Activated naive CD4-positive, alpha-beta T cell treated with anti-CD3 and anti-CD28 coated beads for 36 hours (primary cell): ENCODE measurements at regions not wholly inside any gene's neighbourhood (a gene's known extent, or its start where the extent isn't known, plus 50 kb on each side); places are given as distances from the start of the nearest gene placed in this dataset.

Experiments
- CTCF ChIA-PET: fragments of 350-600 bp; sonication (Branson Sonifier 250); formaldehyde crosslinking; loops from one replicate; lab custom pipeline; 2021; ENCODE audit warnings: antibody characterized with exemption; lab: Charles Lee
- DNase-seq: peaks from one replicate; pipeline ENCODE4 v3.0.0-alpha.2; 2020
- H3K27ac Mint-ChIP-seq: one replicate; pipeline ENCODE4 v1.8.0; 2021; ENCODE audit warnings: mild to moderate bottlenecking, mixed read lengths
- H3K27me3 Mint-ChIP-seq: one replicate; pipeline ENCODE4 v1.8.0; 2021; ENCODE audit warnings: low read depth, mixed read lengths
- H3K36me3 Mint-ChIP-seq: one replicate; pipeline ENCODE4 v1.8.0; 2021; ENCODE audit warnings: low read depth, mixed read lengths
- H3K4me1 Mint-ChIP-seq: one replicate; pipeline ENCODE4 v1.8.0; 2021; ENCODE audit warnings: low read depth, mixed read lengths
- H3K4me3 Mint-ChIP-seq: one replicate; pipeline ENCODE4 v1.8.0; 2021; ENCODE audit warnings: mild to moderate bottlenecking, moderate library complexity, mixed read lengths
- H3K9me3 Mint-ChIP-seq: one replicate; pipeline ENCODE4 v1.8.0; 2021; ENCODE audit warnings: mixed read lengths
- intact Hi-C: fragments of 100-400 bp; cut with micrococcal nuclease; formaldehyde crosslinking; loops from one replicate; pipeline ENCODE4 v1.15.1; 2023

DNA sequence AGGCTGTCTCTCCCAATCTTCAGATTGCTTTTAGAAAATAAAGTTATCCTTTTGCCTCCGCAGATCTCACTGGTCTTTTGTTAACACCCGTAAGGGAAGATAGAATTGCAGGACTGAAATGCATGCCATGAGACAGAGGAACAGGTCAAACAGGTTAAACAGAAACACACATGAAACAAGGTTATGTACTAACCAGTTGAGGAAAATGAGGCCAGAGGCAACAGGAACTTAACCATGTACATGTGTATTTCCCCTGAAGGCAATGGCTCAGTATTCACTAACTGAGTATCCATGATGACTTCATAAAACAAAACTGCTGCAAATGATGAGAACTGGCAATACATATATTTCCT lies 169.1 kb upstream of the NSMCE3 start:
- DNase-seq: no peak
- Mint-ChIP-seq H3K4me1 (no peaks in the 10 kb centered on the region), H3K27ac (no peak overlapping the region), H3K4me3 (no peak overlapping the region), H3K9me3 (no peaks in the 10 kb centered on the region), H3K36me3 (no peaks in the 10 kb centered on the region), H3K27me3 (peaks cover 14% of the 10 kb centered on the region)
- CTCF ChIA-PET: no interaction called here
- intact Hi-C loops: no loop called here

DNA sequence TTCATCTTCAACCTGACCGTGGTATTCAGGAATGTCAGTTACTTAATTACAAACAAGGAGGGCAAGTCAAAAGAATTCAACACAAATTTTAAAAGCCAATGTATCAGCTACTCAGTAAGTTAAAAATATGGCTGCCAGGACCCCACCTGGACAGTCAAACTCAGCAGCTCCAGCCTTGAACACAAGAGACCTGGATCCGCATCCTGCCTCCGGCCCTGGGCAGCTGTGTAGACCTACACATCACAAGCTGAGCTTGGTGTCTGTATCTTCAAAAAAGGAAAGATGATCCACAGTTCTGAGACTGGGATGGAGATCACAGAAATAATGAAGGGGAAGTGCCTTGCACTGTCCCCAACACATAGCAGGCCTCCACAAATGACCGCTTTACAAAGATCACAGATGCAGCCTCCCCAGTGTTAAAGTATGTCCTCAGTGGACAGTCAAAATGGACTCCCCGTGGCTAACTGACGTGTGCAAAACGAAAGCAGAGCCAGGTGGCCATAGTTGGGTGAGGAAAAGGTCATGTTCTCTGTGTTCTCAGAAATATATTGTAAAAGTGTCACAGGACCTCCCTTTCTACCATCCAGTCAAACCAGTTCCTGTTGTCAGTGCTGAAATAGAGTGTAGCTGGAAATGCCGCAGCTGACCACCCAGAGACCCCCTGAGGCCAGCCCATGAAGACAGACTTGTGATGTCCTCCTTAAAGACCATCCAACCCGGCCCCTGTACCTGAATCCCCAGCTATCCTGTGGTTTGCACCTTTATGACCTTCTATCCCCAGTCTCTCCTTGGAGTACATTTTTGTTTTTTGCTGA lies 168.5 kb upstream of the NSMCE3 start:
- Mint-ChIP-seq H3K9me3 (no peaks in the 10 kb centered on the region), H3K36me3 (no peaks in the 10 kb centered on the region), H3K27me3 (peaks cover 12% of the 10 kb centered on the region), H3K4me1 (no peaks in the 10 kb centered on the region), H3K27ac (no peak overlapping the region), H3K4me3 (no peak overlapping the region)
- DNase-seq: no peak
- CTCF ChIA-PET: no interaction called here
- intact Hi-C loops: no loop called here

DNA sequence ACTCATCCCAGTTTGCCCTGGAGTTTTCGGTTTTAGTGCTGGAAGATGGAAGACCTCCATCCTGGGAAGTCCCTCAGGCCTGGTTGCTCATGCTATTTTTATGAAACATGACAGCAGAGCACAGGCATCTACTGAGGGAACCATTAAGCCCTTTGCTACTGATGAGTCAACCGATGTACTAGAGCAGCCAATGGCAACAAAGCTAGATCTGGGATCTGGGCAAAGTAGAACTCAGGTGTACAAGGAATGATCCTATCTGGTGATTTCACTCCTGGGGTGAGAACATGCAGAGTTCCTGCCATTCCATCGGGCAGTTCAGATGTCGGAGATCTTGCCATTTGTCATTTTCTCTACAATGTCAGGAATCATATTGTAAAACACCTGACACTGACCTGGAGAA lies 166.2 kb upstream of the NSMCE3 start:
- H3K27ac Mint-ChIP-seq: no peak overlapping the region
- CTCF ChIA-PET: no interaction called here

DNA sequence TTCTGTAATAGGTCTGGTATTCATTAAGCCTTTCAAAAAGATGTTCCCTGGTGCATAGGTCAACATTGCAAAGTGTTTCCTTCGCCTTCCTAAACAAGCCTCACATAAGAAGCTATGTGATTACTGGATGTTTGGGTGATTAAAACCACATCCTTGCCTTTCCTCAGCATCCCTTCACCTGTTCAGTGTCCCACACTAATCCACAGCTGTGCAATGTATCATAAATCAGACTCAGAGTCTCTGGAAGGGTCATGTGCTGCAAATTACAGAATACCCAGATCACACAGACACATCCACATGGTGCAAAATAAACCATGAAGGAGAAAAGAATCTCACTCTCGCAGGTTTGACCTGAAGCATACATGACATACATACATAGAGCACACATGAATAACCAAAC lies 164.7 kb upstream of the NSMCE3 start:
- H3K4me1 Mint-ChIP-seq: no peaks in the 10 kb centered on the region
- DNase-seq: no peak
- intact Hi-C loops: no loop called here
- no peaks in the 10 kb centered on the region for H3K9me3 Mint-ChIP-seq
- no peak overlapping the region for H3K4me3 Mint-ChIP-seq
- peaks cover 14% of the 10 kb centered on the region for H3K27me3 Mint-ChIP-seq
- H3K27ac Mint-ChIP-seq: no peak overlapping the region
- H3K36me3 Mint-ChIP-seq: no peaks in the 10 kb centered on the region
- CTCF ChIA-PET: no interaction called here

More for the DNA sequence above, 166.2 kb upstream of the NSMCE3 start:
- Mint-ChIP-seq H3K4me1 (no peaks in the 10 kb centered on the region), H3K4me3 (no peak overlapping the region), H3K36me3 (no peaks in the 10 kb centered on the region), H3K9me3 (no peaks in the 10 kb centered on the region), H3K27me3 (peaks cover 17% of the 10 kb centered on the region)
- DNase-seq: no peak
- intact Hi-C loops: no loop called here

DNA sequence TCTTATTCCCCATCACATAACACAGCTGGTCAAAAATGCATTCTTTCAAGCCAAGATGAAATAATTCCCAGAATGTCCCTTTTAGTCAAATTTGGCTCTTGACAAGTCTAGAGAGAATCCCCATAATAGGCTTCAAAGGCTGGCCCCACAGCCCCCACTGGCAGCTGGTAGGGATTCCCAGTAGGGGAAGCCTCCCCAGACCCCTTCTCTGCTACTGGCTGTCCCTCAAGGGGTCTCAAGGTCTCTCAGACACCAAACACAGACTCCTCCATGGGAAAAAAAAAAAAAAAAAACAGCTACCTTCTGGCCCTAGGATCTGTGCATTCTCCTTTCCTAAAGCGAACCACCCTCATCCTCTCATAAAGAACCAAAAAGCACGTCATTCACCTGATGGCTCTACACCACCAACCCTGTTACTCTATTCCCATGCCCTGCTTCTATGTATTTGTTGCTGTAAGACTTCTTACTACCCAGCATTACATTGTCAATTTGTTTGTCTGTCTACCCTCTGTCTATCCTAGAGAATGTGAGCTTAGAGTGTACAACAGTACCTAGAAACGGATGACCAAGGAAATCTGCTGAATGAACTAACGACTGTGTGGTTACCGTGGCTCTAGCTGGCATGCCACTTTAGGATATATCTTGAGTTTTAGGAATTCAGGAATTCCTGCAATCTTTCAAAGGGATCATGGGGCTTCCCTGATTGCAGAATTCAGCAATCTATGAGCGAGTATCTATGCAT lies 164.1 kb upstream of the NSMCE3 start:
- no peak overlapping the region for H3K27ac Mint-ChIP-seq
- no peaks in the 10 kb centered on the region for H3K9me3 Mint-ChIP-seq
- peaks cover 17% of the 10 kb centered on the region for H3K27me3 Mint-ChIP-seq
- intact Hi-C loops: no loop called here
- no peak for DNase-seq
- no peaks in the 10 kb centered on the region for H3K36me3 Mint-ChIP-seq
- H3K4me1 Mint-ChIP-seq: no peaks in the 10 kb centered on the region
- H3K4me3 Mint-ChIP-seq: no peak overlapping the region
- CTCF ChIA-PET: no interaction called here

DNA sequence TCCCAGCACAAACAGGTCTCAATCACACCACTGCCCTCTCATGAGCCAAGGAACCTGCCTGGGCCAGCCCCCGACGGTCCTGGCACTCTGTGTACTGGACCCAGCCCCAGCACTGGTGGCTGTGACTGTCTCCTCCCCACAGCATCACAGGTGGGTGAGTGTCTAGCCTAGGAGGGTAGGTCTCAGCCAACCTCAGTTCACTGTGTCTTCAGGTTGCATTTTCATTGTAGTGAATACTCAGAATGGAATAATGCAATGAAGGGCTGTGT lies 163.4 kb upstream of the NSMCE3 start:
- intact Hi-C loops: no loop called here
- no peak overlapping the region for H3K27ac Mint-ChIP-seq
- H3K4me3 Mint-ChIP-seq: no peak overlapping the region

DNA sequence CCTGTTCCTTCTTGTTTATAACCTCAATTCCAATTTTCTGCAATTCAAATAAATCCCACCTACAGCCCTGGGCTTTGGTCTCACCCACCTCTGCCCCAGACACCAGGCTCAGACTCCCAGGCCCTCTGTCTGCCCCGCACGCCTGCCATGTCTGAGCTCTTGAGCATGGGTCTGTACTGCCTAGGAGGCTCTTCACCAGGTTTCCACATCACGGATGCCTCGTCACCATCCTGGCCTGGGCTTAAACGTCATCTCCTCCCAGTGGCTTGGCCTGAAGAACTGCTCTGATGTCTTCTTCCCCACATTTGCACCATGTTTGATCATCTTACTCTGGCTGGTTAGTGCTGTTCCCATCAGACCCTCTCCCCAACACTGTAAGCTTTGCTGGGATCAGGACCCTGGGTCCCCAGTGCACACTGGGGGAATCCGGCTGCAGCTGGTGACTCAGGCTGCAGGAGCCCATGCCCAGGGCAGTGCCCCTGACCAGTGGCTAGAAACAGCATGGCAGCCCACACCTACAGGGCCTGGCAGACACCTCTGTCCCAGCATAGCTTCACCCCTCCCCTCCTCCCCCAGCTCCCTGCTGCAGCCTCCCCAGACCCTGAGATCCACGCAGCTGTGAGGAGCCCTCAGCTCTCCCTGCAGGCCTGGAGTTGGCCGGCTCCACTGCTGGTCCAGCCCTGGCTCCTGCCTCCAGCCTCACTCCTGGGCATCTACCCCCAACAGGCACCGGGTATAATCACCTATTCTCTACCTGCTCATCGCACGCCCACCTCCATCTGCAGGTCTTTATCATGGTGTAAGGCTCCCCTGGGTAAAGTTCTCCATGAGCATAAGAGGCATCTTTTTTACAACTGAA lies 162.8 kb upstream of the NSMCE3 start:
- CTCF ChIA-PET: no interaction called here
- intact Hi-C loops: no loop called here
- DNase-seq: no peak
- Mint-ChIP-seq H3K27ac (no peak overlapping the region), H3K4me3 (no peak overlapping the region), H3K36me3 (no peaks in the 10 kb centered on the region), H3K4me1 (no peaks in the 10 kb centered on the region), H3K27me3 (peaks cover 21% of the 10 kb centered on the region), H3K9me3 (no peaks in the 10 kb centered on the region)

More for the DNA sequence above, 163.4 kb upstream of the NSMCE3 start:
- peaks cover 17% of the 10 kb centered on the region for H3K27me3 Mint-ChIP-seq
- CTCF ChIA-PET: no interaction called here
- no peaks in the 10 kb centered on the region for H3K36me3 Mint-ChIP-seq
- no peaks in the 10 kb centered on the region for H3K9me3 Mint-ChIP-seq
- no peaks in the 10 kb centered on the region for H3K4me1 Mint-ChIP-seq
- DNase-seq: no peak

DNA sequence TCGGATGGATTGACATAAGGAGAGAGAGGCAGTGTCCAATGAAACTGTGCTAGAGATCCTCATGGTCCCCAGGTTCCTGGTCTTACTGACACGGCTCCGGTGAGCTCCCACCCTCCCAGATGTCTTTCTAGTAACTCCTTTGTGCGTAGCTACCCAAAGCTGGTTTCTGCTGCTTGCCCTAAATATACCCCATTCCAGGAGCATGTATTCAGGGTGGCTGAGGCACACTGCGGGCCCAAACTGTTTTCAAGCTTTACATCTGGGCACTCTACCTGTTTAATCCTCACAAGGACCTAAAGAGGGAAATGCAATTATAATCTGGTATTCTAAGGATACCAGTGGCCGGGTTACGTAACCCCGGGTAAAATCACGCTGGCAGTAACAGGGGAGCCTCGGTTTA lies 161.2 kb upstream of the NSMCE3 start:
- H3K9me3 Mint-ChIP-seq: no peaks in the 10 kb centered on the region
- no peak overlapping the region for H3K27ac Mint-ChIP-seq
- no peak overlapping the region for H3K4me3 Mint-ChIP-seq
- no peaks in the 10 kb centered on the region for H3K36me3 Mint-ChIP-seq
- CTCF ChIA-PET: no interaction called here
- intact Hi-C loops: no loop called here
- no peaks in the 10 kb centered on the region for H3K4me1 Mint-ChIP-seq
- peaks cover 26% of the 10 kb centered on the region for H3K27me3 Mint-ChIP-seq
- DNase-seq: no peak

DNA sequence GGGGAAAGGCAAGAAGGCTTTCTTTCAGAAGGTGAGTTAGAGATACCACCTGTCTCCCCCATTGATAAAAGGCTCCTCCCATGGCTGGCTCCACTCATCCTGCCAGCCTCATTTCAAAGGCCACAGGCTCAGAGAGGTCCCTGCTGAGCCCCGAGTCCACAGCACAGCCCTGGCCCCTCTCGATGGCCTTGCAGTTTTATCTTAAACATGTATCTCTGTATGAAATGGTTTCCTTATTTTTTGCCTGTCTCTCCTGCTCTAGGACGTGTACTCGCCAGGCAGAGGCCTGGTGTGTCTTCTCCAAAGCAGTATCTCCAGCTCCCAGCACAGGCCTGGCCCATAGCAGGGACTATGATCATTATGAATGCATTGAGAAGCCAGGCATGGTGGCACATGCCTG lies 160.5 kb upstream of the NSMCE3 start:
- intact Hi-C loops: no loop called here

DNA sequence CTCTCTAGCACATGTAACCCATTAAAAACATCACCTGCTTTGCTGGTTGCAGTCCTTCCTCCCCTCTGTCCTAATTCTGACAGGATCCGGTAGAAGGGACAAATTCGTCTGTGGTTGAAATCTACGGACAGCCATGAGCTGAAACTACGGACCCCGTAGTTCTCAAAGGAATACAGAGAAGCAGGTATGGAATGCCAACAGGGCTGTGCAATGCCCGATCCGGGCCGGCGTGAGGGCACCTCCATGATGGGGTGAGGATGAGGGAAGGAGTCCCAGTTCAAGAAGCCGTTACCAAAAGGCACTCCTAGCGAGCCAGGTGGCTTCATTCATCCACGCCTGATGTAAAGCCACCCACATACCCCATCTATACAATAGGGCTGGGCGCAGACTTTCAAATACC lies 160.0 kb upstream of the NSMCE3 start:
- H3K27me3 Mint-ChIP-seq: peaks cover 23% of the 10 kb centered on the region
- H3K4me3 Mint-ChIP-seq: no peak overlapping the region
- no peaks in the 10 kb centered on the region for H3K9me3 Mint-ChIP-seq
- H3K4me1 Mint-ChIP-seq: no peaks in the 10 kb centered on the region
- no peaks in the 10 kb centered on the region for H3K36me3 Mint-ChIP-seq
- H3K27ac Mint-ChIP-seq: no peak overlapping the region
- intact Hi-C loops: no loop called here
- CTCF ChIA-PET: interaction anchor here (0.6 kb wide), 1 partner anchor 36 kb away, joined by 3 read pairs; no protein-coding TSS in a partner anchor
- no peak for DNase-seq

More for the DNA sequence above, 160.5 kb upstream of the NSMCE3 start:
- Mint-ChIP-seq H3K4me1 (no peaks in the 10 kb centered on the region), H3K27ac (no peak overlapping the region), H3K4me3 (no peak overlapping the region), H3K36me3 (no peaks in the 10 kb centered on the region), H3K27me3 (peaks cover 26% of the 10 kb centered on the region), H3K9me3 (no peaks in the 10 kb centered on the region)
- CTCF ChIA-PET: no interaction called here
- no peak for DNase-seq

DNA sequence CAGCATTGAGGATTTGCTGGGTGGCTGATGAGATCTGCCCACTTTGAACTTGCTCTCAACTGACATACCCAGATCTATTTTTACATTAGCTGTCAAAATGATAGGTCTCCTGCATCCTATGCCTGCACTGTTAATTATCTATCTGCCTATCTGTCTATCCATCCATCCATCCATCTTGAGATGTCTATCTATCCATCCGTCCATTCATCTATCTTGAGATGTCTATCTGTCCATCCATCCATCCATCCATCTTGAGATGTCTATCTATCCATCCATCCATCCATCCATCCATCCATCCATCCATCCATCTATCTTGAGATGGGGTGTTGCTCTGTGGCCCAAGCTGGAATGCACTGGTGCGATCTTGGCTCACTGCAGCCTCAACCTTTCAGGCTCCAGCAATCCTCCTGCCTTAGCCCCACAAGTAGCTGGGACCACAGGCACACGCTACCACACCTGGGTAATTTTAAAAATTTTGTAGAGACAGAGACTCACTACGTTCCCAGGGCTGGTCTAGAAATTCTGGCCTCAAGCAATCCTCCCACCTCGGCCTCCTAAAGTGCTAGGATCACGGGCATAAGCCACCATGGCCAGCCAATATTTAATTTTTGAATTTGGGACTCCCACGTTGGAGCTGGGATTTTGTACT lies 159.4 kb upstream of the NSMCE3 start:
- peaks cover 20% of the 10 kb centered on the region for H3K27me3 Mint-ChIP-seq
- H3K9me3 Mint-ChIP-seq: no peaks in the 10 kb centered on the region
- DNase-seq: no peak
- H3K4me3 Mint-ChIP-seq: no peak overlapping the region
- no peaks in the 10 kb centered on the region for H3K4me1 Mint-ChIP-seq
- H3K27ac Mint-ChIP-seq: no peak overlapping the region
- CTCF ChIA-PET: interaction anchor here (0.6 kb wide), 1 partner anchor 35 kb away, joined by 3 read pairs; no protein-coding TSS in a partner anchor
- H3K36me3 Mint-ChIP-seq: no peaks in the 10 kb centered on the region
- intact Hi-C loops: no loop called here

DNA sequence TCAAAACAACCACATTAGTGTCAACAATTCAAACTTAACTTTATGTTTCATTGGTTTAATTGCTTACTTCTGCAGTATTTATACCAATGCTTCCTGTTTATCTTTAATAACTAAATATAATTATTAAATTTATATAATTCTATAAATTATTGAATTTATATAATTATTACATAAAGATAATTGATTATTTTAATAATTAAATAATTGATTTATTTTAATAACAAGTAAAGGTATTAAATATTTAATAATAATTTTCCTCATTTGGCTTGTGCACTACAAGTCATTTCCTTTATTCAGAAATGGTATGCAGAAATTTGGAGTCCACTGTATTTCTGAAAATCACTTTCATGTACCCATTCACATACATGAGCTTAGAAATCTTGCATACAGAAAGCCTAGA lies 156.2 kb upstream of the NSMCE3 start:
- intact Hi-C loops: no loop called here
- no peaks in the 10 kb centered on the region for H3K36me3 Mint-ChIP-seq
- no peak overlapping the region for H3K4me3 Mint-ChIP-seq
- no peak for DNase-seq
- no peaks in the 10 kb centered on the region for H3K9me3 Mint-ChIP-seq
- peaks cover 12% of the 10 kb centered on the region for H3K27me3 Mint-ChIP-seq
- H3K4me1 Mint-ChIP-seq: no peaks in the 10 kb centered on the region
- CTCF ChIA-PET: no interaction called here
- no peak overlapping the region for H3K27ac Mint-ChIP-seq
